ENCODE measurements at regions not wholly inside any gene's neighbourhood (a gene's known extent, or its start where the extent isn't known, plus 50 kb on each side); places are given as distances from the start of the nearest gene placed in this dataset.

DNA sequence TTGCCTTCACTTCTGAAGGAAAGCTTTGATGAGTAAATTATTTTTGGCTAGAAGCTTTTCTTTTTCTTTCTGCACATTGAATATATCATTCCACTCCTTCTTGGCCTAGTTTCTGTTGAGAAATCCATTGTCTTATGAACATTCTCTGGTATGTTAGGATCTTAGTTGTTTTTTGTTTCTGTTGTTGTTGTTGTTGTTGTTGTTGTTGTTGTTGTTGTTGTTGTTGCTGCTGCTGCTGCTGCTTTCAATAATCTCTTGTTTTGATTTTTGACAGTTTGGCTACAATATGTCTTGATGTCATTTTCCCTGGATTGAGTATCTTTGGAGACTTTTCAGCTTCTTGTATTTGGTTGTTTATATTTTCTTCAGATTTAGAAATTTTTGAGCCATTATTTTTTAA, 836.5 kb upstream of the MAN1A1 start:
- no peak overlapping the region for H3K27ac ChIP-seq (ENCODE audit: low read depth, low read length, poor library complexity, severe bottlenecking)
- no peaks in the 10 kb centered on the region for H3K36me3 ChIP-seq (ENCODE audit: insufficient read depth, low read length)
- no peaks in the 10 kb centered on the region for H3K4me1 ChIP-seq (ENCODE audit: insufficient read depth, low read length, poor library complexity, severe bottlenecking)
- POLR2A ChIA-PET, result no interaction called here
- no peak overlapping the region for H3K4me3 ChIP-seq (ENCODE audit: low read depth, low read length, poor library complexity, severe bottlenecking)
- DNase-seq (ENCODE audit: low spot score), result no peak
- H3K9me3 ChIP-seq (ENCODE audit: low read length), result no peaks in the 10 kb centered on the region
- no peaks in the 10 kb centered on the region for H3K9me2 ChIP-seq (ENCODE audit: insufficient read depth, low read length)
- H4K20me1 ChIP-seq (ENCODE audit: insufficient read depth, low read length), result no peaks in the 10 kb centered on the region
- BruUV-seq (replicated peaks), result no TSS peak
- intact Hi-C loops (cut with micrococcal nuclease; ENCODE audit: unreplicated experiment), result no loop called here
- H3K79me2 ChIP-seq (ENCODE audit: insufficient read depth, low read depth, low read length), result no peaks in the 10 kb centered on the region
- TF ChIP-seq EZH2phosphoT487 (IDR thresholded peaks at IDR 0.05; ENCODE audit: borderline replicate concordance, low read depth, low read length), result no peak
- H3K4me2 ChIP-seq (ENCODE audit: low read length), result no peak overlapping the region
- CTCF ChIA-PET (ENCODE audit: unreplicated experiment), result no interaction called here
- no peak overlapping the region for H2AFZ ChIP-seq (ENCODE audit: low read length)

DNA sequence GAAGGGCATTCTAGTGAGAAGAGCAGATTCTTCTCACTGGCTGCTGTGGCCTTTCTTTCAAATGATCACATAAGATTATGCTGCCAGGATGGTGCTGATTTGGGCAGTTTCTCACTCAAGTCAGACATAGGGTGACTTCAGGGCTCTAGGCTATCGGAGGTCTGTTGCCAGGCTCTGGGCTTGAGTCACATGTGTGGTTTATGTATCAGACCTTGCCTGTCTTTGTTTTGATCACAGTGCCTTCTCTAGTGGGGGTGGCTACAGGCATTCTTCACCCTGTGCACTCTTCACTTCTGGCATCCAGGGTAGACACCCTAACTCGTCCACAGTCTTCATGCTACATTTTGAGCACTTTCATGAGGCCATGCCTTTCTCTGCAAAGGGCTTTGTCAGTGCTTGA, 823.7 kb upstream of the MAN1A1 start:
- H3K9me2 ChIP-seq (ENCODE audit: insufficient read depth, low read length), result no peaks in the 10 kb centered on the region
- H2AFZ ChIP-seq (ENCODE audit: low read length), result no peak overlapping the region
- H3K36me3 ChIP-seq (ENCODE audit: insufficient read depth, low read length), result no peaks in the 10 kb centered on the region
- intact Hi-C loops (cut with micrococcal nuclease; ENCODE audit: unreplicated experiment), result no loop called here
- no peak for TF ChIP-seq EZH2phosphoT487 (IDR thresholded peaks at IDR 0.05; ENCODE audit: borderline replicate concordance, low read depth, low read length)
- TF ChIP-seq, protein P1, sequence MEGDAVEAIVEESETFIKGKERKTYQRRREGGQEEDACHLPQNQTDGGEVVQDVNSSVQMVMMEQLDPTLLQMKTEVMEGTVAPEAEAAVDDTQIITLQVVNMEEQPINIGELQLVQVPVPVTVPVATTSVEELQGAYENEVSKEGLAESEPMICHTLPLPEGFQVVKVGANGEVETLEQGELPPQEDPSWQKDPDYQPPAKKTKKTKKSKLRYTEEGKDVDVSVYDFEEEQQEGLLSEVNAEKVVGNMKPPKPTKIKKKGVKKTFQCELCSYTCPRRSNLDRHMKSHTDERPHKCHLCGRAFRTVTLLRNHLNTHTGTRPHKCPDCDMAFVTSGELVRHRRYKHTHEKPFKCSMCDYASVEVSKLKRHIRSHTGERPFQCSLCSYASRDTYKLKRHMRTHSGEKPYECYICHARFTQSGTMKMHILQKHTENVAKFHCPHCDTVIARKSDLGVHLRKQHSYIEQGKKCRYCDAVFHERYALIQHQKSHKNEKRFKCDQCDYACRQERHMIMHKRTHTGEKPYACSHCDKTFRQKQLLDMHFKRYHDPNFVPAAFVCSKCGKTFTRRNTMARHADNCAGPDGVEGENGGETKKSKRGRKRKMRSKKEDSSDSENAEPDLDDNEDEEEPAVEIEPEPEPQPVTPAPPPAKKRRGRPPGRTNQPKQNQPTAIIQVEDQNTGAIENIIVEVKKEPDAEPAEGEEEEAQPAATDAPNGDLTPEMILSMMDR (conservative IDR thresholded peaks at IDR 0.05; ENCODE audit: low read length), result no peak
- H3K4me3 ChIP-seq (ENCODE audit: low read depth, low read length, poor library complexity, severe bottlenecking), result no peak overlapping the region
- H3K79me2 ChIP-seq (ENCODE audit: insufficient read depth, low read depth, low read length), result no peaks in the 10 kb centered on the region
- CTCF ChIA-PET (ENCODE audit: unreplicated experiment), result no interaction called here
- no TSS peak for BruUV-seq (replicated peaks)
- no peaks in the 10 kb centered on the region for H3K9me3 ChIP-seq (ENCODE audit: low read length)
- POLR2A ChIA-PET, result no interaction called here
- no peak overlapping the region for H3K4me2 ChIP-seq (ENCODE audit: low read length)
- no peaks in the 10 kb centered on the region for H3K4me1 ChIP-seq (ENCODE audit: insufficient read depth, low read length, poor library complexity, severe bottlenecking)
- no peak for DNase-seq (ENCODE audit: low spot score)
- H3K27ac ChIP-seq (ENCODE audit: low read depth, low read length, poor library complexity, severe bottlenecking), result no peak overlapping the region
- no peaks in the 10 kb centered on the region for H4K20me1 ChIP-seq (ENCODE audit: insufficient read depth, low read length)

DNA sequence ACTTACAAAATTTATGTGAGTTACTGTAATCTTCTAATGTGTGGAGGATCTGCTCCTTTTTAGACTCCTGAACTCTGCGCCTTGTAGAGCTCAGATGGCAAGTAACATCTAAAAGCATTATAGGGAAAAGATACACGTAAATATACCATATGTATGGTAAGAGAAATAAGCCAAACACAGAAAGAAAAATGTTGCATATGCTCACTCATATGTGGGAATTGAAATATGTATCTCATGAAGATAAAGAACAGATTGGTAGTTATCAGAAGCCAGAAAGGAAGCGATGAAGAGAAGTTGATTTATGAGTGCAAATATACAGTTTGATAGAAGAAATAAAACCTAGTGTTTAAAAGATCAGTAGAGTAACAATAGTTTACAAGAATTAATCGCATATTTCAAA, 815.0 kb upstream of the MAN1A1 start:
- Histone ChIP-seq H3K36me3 (ENCODE audit: insufficient read depth, low read length) (no peaks in the 10 kb centered on the region), H3K27ac (ENCODE audit: low read depth, low read length, poor library complexity, severe bottlenecking) (no peak overlapping the region), H2AFZ (ENCODE audit: low read length) (no peak overlapping the region), H3K9me2 (ENCODE audit: insufficient read depth, low read length) (no peaks in the 10 kb centered on the region), H4K20me1 (ENCODE audit: insufficient read depth, low read length) (no peaks in the 10 kb centered on the region), H3K79me2 (ENCODE audit: insufficient read depth, low read depth, low read length) (no peaks in the 10 kb centered on the region), H3K4me2 (ENCODE audit: low read length) (no peak overlapping the region), H3K4me3 (ENCODE audit: low read depth, low read length, poor library complexity, severe bottlenecking) (no peak overlapping the region), H3K4me1 (ENCODE audit: insufficient read depth, low read length, poor library complexity, severe bottlenecking) (no peaks in the 10 kb centered on the region), H3K9me3 (ENCODE audit: low read length) (no peaks in the 10 kb centered on the region)
- TF ChIP-seq EZH2phosphoT487 (IDR thresholded peaks at IDR 0.05; ENCODE audit: borderline replicate concordance, low read depth, low read length), result no peak
- TF ChIP-seq, protein P1 (conservative IDR thresholded peaks at IDR 0.05; ENCODE audit: low read length), result no peak
- intact Hi-C loops (cut with micrococcal nuclease; ENCODE audit: unreplicated experiment), result no loop called here
- ChIA-PET CTCF (ENCODE audit: unreplicated experiment) (no interaction called here), POLR2A (interaction anchor here (1.3 kb wide), 1 partner anchor 17 kb away, joined by 3 read pairs; no protein-coding TSS in a partner anchor)
- BruUV-seq (replicated peaks), result no TSS peak
- no peak for DNase-seq (ENCODE audit: low spot score)
